ENCODE measurements at regions not wholly inside any gene's neighbourhood (a gene's known extent, or its start where the extent isn't known, plus 50 kb on each side); places are given as distances from the start of the nearest gene placed in this dataset.

DNA sequence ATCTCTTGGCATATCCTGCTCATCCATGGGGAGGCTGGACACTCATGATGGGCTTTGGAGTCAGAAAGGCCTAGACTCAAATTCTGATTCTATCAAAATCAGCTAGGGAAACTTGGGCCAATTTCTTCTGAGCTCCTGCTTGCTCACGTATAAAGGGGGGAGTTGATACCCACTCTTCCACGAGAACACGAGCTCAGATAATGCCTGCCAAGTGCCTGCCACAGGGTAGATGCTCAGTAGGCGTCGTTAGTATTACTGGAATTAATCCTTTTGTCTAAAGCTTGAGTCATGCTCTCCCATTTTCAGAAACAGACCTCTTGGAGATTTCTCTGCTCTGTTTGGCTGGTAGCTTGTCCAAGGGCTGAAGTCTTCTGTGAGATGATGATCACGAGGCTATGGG is 238.3 kb upstream of the MVB12B start:
- DNase-seq (ENCODE audit: insufficient read length, low spot score) (no peak), FAIRE-seq (no peak)

DNA sequence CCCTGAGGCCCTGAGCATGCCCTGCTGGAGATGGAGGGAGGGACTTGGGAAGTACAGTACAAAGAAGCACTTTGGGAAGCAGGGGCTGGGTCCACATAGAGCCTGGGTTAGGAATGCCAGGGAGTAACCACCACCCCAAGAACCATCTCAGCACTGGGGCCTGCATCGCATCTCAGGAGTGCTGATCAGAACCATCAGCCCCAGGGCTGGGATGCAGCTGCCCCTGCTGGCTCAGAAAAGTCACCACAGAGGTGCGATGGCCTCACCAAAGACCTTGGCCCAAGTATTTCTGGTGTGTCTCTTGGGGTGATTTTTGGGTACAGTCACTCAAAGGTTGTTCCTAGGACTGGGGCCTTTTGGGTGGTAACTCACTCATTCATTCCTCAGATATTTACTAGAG is 236.8 kb upstream of the MVB12B start:
- DNase-seq (ENCODE audit: insufficient read length, low spot score) (no peak), FAIRE-seq (no peak)

DNA sequence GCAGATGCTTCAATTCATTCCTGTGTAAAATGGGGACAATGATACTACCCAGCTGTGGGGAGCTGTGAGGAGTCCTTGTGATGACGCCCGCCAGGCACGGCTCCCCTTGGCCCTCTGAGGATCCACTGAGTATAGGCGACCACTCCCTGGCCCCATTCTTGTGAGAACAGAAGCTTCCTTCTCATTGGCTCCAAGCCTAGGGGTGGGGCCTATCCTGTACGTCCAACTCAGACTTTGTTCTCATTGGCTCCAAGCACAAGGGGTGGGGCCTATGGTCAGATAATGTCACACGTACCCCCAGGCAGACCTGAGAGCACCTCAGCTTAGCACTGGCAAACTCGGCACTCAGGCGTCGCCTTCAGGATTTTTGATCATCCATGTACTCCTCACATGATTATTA is 232.9 kb upstream of the MVB12B start:
- FAIRE-seq (no peak), DNase-seq (ENCODE audit: insufficient read length, low spot score) (no peak)

DNA sequence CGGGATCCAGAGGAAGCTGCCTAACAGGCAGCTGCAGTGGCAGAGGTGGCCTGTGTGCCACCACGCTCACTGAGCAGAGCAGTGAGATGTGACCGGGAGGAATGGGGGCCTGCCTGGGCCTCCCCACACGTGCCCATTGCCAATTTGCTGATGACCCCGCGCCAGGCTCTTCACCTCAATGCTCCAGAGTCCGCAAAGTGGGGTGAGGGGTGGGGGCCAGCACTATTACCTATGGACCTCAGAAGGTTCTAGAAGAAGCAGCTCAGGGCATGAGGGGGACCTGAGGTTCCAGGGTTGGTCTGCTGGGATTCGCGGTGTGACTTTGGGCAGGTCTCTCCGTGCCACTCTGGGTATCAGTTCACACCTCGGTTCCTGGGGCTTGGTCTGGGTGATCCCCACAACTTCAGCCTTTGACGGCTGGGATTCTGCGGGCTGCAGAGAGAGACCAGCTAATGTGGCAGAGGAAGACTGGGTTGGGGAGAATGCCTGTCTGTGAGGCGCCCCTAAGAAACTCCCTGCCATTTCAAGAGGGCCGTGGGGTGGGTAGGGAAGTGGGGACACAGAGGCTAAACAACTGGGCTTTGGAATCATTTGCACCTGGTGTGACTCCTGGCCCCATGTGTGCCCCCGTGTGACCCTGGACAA is 231.0 kb upstream of the MVB12B start:
- no peak for FAIRE-seq
- DNase-seq (ENCODE audit: insufficient read length, low spot score), result no peak

DNA sequence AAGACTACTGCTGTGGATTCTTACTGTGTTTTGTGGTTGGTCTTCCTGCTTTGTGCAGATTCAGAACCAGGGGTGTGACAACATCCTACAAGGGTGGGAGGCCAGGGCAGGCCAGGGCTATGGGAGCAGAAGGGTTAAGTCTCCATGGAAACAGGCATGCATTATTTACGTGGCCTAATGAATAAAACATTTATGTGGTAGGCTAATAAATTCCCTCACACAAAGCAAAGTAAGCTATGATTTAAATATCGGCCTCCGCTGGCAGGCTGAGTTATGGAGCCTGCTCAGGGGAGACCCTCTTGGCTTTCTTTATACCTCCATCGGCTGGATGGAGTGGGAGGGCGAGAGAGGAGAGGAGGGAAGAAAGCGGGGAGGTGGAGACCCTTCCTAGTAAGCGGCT is 230.3 kb upstream of the MVB12B start:
- DNase-seq (ENCODE audit: insufficient read length, low spot score) (no peak), FAIRE-seq (no peak)

DNA sequence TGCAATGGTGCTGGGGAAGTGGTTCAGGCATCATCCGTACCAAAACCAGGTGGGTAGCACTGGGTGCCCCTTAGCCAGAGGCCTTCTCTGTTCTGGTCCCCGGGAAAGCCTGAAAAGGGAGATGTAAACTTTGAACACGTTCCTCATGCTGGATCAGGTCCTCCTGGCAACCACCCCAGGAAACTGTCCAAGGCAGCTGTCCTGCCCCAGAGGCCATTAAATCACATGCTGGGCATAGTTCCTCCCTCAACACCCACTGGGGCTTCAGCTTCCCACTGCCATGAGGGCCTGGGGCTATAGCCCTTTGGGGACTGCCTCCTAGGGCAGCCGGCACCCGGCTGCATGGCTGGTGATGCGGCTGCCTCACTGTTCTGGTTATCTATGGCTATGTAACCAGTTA is 228.9 kb upstream of the MVB12B start:
- no peak for FAIRE-seq
- no peak for DNase-seq (ENCODE audit: insufficient read length, low spot score)

DNA sequence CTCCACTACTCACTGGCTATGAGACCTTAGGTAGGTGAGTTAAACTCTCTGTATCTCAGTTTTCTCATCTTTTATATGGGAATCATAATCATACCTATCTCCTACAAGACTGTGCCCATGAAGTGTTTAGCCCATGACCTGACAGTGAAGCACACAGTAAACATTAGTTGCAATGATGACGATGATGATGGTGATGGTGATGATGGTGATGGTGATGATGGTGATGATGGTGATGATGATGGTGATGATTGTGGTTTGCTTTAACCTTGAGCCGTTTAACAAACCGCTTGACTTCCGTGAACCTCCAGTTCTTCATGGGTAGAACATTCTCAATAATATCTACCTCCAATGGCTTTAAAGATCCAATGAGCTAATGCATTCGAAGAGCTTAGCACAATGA is 220.2 kb upstream of the MVB12B start:
- no peak for DNase-seq (ENCODE audit: insufficient read length, low spot score)
- no peak for FAIRE-seq

DNA sequence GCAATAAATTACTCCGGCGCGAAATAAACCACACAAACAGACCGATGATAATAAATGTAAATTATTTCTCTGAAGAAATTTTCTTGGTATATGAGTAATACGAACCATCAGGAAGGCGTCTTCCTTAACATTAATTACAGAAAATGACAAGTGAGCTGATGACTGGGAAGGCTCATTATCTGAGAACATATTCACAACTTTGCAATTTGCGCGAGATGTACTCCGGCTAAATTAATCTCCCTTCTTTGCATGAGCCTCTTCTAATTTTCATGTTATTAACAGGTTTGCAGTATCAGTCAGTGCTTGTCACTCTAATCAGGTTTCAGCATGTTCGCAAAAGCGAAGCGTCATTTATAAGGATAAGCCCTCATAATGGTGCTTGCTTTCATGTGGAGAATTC is 218.9 kb upstream of the MVB12B start:
- no peak for DNase-seq (ENCODE audit: insufficient read length, low spot score)
- FAIRE-seq, result no peak

DNA sequence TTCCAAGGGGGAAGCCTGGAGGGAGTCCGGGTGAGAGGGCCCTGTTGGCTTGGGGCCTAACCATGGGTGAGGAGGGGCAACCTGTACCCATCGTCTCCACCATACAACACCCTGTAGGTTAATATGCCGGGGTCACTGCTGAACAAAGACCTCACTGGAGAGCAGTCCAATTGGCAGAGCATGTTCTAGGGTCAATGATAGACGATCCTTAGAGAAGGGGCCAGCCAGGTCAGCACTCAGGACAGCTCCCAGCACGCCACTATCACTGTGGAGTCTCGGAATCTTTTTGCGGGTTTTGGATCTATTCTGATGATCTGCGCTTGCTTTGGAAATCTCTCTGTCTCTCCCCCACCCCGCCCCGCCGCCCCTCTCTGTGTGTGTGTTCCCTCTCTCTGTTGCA is 218.4 kb upstream of the MVB12B start:
- DNase-seq (ENCODE audit: insufficient read length, low spot score), result no peak
- FAIRE-seq, result no peak

DNA sequence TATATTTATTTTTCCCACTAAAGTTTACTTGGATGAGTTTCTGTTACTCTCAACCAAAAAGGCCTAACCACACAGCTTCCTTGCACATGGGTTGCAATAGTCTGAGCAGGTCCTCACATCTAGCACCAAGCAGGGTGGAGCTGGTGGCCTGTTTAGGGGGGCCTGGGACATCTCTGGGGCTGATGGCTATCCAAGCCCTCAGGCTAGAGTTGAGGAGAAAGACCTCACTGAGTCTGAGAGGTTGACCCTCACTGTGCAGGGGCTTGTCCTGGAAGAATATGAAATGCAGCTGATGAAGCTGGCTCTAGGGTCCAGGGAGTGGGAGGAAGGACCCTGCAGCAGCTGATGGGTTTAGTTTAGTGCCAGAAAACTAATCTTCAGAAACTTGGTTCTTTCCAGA is 217.1 kb upstream of the MVB12B start:
- no peak for DNase-seq (ENCODE audit: insufficient read length, low spot score)
- FAIRE-seq, result no peak

DNA sequence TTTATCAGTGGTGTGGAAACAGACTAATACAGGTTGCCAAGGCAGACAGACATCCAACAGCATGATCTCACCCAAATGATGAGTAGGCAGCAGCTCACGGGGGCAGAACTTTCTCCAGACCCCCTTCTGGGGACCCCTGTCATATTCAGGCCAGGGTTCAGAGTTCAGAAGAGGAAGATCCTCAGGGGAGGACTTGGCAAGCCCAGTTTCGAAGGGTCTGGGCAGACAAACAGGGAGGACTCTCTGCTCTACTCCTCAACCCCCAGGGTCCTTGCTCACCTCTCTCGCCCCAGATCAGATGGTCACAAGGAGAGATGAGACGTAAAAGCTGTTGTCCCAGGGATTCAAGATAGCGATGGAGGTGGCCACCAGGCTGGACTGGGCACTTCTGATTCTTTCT is 215.1 kb upstream of the MVB12B start:
- no peak for FAIRE-seq

DNA sequence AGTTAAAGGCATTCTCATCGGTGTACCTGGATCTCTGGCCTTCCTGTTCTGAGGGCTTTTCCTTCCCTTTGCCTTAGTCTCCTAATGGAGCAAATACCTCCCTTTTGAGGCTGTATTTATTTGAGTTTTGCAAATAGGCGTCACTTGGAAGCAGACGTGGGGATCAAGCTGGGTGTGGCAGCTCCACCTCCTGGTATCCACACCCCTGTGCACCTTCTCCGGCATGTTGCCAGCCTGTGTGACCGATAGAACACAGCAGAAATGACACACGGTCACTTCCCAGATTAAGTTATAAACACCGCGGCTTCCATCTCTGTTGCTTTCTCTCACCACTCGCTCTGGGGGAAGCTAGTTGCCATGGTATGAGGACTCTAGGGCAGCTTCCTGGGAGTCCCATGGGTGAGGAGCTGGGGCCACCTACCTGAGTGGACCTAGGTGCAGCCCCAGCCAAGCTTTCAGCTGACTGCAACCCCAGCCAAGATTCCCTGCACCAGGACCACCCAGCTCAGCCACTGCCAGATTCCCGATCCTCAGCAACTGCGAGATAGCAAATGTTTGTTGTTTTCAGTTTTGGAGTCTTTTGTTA is 214.4 kb upstream of the MVB12B start:
- no peak for FAIRE-seq

More for the DNA sequence above, 215.1 kb upstream of the MVB12B start:
- no peak for DNase-seq (ENCODE audit: insufficient read length, low spot score)

DNA sequence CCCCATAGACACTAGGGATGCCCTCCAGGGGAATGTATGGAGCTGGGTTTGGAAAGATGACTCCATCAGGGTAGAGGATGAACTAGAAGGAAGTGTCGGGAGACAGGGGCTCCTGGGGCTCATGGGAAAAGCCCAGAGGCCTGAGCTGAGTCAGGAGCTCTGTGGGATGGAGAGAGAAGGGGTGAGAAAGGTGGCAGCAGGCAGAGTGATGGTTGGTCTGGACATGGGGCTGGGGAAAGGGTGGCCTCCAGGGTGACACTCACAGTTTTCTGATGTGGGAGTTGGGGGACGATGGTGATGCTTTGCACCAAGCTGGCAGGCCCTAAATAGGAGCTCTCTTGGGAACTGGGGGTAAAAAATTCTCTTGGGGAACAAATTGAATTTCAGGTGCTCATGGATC is 213.5 kb upstream of the MVB12B start:
- FAIRE-seq, result no peak
- DNase-seq (ENCODE audit: insufficient read length, low spot score), result no peak

More for the DNA sequence above, 214.4 kb upstream of the MVB12B start:
- no peak for DNase-seq (ENCODE audit: insufficient read length, low spot score)

DNA sequence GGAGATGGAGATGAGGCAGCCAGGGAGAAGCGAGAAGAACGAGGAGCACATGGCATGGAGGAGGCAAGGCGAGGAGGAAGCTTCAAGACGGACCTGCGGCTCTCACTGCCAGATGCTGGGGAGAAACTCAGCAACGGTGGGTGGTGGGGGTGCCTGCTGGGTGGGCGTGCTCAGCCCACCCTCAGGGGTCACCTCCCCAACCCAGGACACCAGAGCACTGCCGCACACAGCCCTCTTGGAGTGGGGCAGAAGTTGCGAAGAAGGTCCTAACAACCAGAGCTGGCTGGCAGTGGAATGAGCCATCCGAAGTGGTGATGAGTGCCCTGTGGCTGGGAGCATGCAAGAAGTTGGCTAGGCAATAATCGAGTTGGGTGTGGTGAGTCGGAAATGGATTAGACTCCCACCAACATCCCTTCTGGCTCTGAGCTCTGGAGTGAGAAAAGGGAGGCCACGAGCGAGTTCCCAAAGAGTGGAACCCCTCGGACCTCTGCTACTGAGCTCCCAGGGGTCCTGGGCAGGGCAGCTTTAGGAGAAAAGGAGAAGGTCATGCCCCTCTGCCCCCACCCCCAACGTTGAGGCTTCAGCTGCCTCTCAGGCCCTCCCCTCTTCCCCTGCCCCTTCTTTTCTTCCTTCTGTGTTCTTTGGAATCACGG is 212.7 kb upstream of the MVB12B start:
- no peak for FAIRE-seq

DNA sequence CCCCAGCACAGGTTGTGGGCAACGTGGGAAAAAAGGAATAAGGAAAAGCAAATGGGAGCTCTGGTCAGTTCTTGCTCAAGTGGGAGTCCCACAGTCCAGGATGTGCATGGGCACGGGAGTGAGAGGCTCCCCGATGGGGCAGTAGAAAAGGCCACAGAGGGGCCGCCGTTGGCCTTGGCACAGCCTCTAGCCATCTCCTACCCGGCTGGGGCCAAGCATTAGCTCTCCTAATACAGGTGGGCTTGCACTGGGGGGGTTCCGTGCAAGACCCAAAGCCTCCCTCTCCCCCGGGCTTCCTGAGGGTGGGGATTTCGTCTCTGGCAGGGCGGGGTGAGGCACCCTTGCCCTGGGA is 212.2 kb upstream of the MVB12B start:
- FAIRE-seq (no peak), DNase-seq (ENCODE audit: insufficient read length, low spot score) (no peak)

More for the DNA sequence above, 212.7 kb upstream of the MVB12B start:
- DNase-seq (ENCODE audit: insufficient read length, low spot score), result no peak

DNA sequence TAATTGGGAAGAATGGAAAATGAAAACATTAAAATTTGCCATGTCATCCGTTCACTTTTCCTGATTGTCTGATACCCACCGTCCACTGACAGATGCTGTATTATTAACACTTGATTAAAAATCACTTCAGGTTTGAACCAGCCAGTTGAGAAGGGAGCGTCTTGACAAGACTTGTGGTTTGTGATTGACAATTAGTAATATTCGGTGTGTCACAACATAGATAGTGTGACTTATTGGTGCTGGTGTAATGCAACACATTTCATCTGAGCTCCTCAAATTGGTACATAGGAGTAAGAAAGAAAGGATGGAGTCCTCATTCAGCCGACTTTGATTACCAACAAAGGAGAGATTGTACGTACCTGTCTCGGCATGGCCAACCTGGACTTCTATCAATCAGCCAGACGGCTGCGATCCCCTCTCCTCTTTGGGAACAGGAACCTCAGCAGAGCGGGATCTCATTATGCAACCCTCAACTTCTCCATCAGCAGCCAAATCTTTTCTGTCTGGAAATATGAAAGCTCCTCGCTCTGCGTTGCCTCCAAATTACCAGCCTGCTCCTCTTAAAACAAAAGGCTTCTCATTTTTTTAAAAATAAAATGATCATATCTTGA is 211.7 kb upstream of the MVB12B start:
- FAIRE-seq (no peak), DNase-seq (ENCODE audit: insufficient read length, low spot score) (no peak)

DNA sequence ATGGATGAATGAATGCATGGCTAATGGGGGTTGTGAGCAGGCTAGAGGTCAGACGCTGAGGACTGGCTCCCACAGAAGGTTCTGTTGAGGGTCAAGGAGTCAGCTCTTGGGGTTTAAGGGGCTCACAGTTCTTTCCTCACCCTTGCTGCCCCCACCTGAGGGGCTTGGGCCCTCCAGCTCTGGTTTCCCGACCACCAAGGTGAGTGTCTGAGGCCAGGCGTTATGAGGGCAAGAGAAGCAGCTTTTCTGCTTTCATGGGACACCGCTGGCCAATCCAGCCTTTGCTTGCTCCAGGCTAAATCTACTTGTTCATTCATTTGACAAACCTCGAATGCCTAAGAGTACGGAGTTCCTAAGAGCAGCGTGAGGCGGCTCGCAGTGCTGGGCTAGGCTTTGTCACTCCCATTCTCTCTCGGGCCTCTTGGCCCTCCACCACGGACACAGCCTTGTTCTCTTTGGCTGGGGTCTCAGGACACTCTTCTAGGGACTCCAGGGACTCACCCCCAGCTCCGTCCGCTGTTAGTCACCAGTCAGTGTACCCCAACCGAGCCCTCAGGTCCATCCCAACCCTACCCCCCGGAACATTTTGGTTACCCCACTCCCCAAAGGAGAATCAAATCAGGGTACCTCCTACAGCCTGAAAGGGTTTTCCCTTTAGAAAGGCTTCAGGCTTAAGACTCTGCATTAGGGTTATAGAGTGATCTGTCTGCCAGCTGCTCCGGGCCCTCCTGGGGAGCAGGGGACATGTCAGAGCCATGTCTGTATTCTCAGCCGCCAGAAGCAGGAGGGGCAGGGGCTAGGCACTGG is 210.1 kb upstream of the MVB12B start:
- no peak for FAIRE-seq
- no peak for DNase-seq (ENCODE audit: insufficient read length, low spot score)

DNA sequence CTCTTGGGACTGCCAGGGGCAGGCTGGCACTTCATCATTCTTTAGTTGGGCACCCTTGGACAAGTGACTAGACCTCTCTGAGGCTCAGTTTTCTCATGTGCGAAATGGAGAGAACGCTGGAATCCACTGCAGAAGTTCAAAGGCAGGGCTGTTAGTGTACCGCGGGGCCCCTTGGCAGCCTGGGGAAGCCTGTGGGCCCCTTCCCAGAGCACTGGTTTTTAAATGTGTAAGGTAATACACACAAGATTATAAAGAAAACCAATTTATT is 209.5 kb upstream of the MVB12B start:
- FAIRE-seq (no peak), DNase-seq (ENCODE audit: insufficient read length, low spot score) (no peak)

DNA sequence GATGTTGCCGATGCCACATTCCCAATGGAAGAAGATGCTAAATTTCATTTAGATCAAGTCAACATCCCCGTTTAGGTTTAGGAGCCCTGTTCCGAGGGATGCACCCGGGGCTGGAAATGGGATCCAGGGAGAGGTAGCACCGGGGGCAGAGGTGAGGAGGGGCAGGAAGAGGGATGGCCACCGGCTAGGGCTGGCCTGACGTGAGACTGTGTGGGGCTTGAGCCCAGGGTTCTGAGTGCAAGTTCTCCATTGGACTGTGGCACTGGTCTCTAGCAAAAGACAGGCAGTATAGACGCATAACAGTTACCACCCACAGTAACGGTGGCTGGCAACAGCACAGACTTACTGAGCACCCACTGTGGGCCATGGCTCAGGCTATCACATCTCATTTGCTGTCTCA is 209.0 kb upstream of the MVB12B start:
- no peak for FAIRE-seq
- no peak for DNase-seq (ENCODE audit: insufficient read length, low spot score)

DNA sequence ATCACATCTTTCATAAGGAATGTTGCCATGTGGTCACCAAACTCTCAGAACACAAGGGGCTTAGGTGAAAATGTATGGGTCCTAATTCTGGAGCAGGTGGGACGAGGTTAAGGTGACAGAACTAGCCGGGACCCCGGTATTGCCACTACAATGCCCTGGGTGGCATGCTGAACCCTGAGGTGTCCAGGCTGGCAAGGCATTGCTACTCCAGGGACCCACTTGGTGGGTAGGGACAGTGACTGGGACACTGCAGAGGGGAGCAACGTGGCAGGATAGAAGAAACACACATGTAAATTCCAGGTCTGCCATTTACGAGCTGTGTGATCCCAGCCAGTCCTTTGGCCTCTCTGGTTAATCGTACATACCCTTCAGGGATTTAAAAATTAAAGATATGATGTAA is 206.9 kb upstream of the MVB12B start:
- DNase-seq (ENCODE audit: insufficient read length, low spot score) (no peak), FAIRE-seq (no peak)

DNA sequence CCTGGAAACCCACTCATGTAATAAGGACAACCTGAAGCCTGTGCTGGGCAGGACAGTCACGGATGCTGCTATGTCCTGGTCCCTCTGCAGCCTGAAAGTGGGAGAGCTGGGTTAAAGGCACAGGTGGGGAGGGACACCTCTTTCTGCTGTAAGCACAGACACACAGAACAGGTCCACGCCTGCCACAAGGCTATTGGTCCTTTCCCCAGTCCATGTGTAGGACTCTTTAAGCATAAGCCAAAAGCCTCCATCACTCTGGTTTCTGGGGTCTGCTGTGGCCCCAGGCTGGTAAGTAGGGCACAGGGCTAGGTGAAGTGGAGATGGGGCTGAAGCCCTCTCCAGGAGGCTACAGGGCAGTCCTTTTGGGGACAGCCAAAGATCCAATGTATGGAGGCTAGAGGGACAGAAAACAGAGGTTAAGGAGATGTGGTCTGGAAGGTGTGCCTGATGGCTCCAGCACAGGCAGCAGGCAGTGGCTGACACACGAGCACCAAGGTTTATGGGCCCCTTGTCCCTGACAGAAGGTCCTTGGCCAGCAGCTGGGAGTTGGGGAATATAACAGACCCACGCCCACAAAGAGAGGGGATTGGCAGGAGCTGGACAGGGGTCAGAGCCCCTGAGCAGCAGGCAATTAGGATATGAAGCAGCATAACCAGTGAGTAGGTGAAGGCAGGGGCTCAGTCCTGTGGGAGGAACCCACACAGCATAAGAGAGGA is 203.6 kb upstream of the MVB12B start:
- FAIRE-seq (no peak), DNase-seq (ENCODE audit: insufficient read length, low spot score) (no peak)

Data from GM19239 (cell line).